Smooth muscle cell (in vitro differentiated cells): ENCODE measurements at regions not wholly inside any gene's neighbourhood (a gene's known extent, or its start where the extent isn't known, plus 50 kb on each side); places are given as distances from the start of the nearest gene placed in this dataset.

ENCODE experiments used
- DNase-seq: peaks from one replicate; lab custom pipeline; 2025; ENCODE audit not compliant: unreplicated experiment; lab: John Stamatoyannopoulos, UW
- H2AFZ ChIP-seq: fragments of 200-600 bp; sonication (generic); 2 replicates; pipeline ENCODE4 v1.6.0; 2016; ENCODE audit warnings: antibody characterized with exemption, low read depth, mild to moderate bottlenecking
- H3F3A ChIP-seq: fragments of 200-600 bp; sonication (generic); 2 replicates; pipeline ENCODE4 v1.6.0; 2017; ENCODE audit warnings: antibody characterized with exemption, low read depth
- H3K27ac ChIP-seq: fragments of 200-600 bp; sonication (generic); 2 replicates; pipeline ENCODE4 v1.5.1; 2016; ENCODE audit warnings: low read depth, mild to moderate bottlenecking
- H3K27me3 ChIP-seq: fragments of 200-600 bp; sonication (generic); 2 replicates; pipeline ENCODE4 v1.6.1; 2016; ENCODE audit warnings: low read depth, mild to moderate bottlenecking
- H3K36me3 ChIP-seq: fragments of 200-600 bp; sonication (generic); 2 replicates; pipeline ENCODE4 v1.5.1; 2016; ENCODE audit warnings: low read depth
- H3K4me1 ChIP-seq: fragments of 200-600 bp; sonication (generic); 2 replicates; pipeline ENCODE4 v1.5.1; 2016; ENCODE audit warnings: low read depth
- H3K4me2 ChIP-seq: fragments of 200-600 bp; sonication (generic); 2 replicates; pipeline ENCODE4 v1.6.0; 2016; ENCODE audit warnings: mild to moderate bottlenecking
- H3K4me3 ChIP-seq: fragments of 200-600 bp; sonication (generic); 2 replicates; pipeline ENCODE4 v1.5.1; 2016; ENCODE audit warnings: mild to moderate bottlenecking
- H3K79me2 ChIP-seq: fragments of 200-600 bp; sonication (generic); 2 replicates; pipeline ENCODE4 v1.6.0; 2016; ENCODE audit warnings: low read depth, mild to moderate bottlenecking
- H3K9ac ChIP-seq: fragments of 200-600 bp; sonication (generic); 2 replicates; pipeline ENCODE4 v1.6.0; 2016; ENCODE audit warnings: low read depth
- H3K9me3 ChIP-seq: fragments of 200-600 bp; sonication (generic); replicated peaks from 2 replicates; pipeline ENCODE4 v1.5.1; 2016; ENCODE audit warnings: low read depth
- H4K20me1 ChIP-seq: fragments of 200-600 bp; sonication (generic); 2 replicates; pipeline ENCODE4 v1.6.0; 2016; ENCODE audit warnings: low read depth
- WGBS: methylation state at CpG from one replicate; pipeline ENCODE4 v1.1.7; 2016; ENCODE audit warnings: low lambda C conversion rate; 5-methylcytosine and 5-hydroxymethylcytosine counted together
- TF ChIP-seq, protein P1 (sequence below): fragments of 200-600 bp; sonication (generic); IDR thresholded peaks from 2 replicates; pipeline ENCODE4 v1.5.1; 2017; ENCODE audit warnings: borderline replicate concordance, mild to moderate bottlenecking, antibody characterized with exemption; ENCODE audit not compliant: insufficient read depth, poor library complexity, severe bottlenecking

DNA sequence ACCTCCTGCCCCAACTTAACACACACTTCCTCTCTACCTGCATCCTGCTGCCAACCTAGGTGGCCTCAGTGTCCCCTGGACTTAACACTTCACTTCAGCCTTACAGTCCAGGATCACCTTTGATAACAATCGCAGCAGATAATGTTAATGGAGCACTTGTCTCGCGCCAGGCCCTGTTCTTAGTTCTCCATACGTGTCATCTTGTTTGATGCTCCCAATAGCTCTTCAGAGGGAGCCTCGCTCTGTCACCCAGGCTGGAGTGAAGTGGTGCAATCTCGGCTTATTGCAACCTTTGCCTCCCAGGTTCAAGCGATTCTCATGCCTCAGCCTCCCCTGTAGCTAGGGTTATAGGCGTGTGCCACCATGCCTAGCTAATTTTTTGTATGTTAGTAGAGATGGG, 62.7 kb upstream of the SHB start:
- Histone ChIP-seq H3K36me3 (no peaks in the 10 kb centered on the region), H2AFZ (no peak overlapping the region), H3K27me3 (peaks cover 21% of the 10 kb centered on the region), H3K9ac (no peak overlapping the region), H3K79me2 (no peaks in the 10 kb centered on the region), H4K20me1 (no peaks in the 10 kb centered on the region), H3K4me2 (no peak overlapping the region), H3K4me1 (no peaks in the 10 kb centered on the region), H3K9me3 (no peaks in the 10 kb centered on the region), H3K4me3 (no peak overlapping the region), H3F3A (no peaks in the 10 kb centered on the region), H3K27ac (no peak overlapping the region)
- 83% methylated on average over 8 of the region's 8 CpGs for WGBS
- TF ChIP-seq, protein P1, sequence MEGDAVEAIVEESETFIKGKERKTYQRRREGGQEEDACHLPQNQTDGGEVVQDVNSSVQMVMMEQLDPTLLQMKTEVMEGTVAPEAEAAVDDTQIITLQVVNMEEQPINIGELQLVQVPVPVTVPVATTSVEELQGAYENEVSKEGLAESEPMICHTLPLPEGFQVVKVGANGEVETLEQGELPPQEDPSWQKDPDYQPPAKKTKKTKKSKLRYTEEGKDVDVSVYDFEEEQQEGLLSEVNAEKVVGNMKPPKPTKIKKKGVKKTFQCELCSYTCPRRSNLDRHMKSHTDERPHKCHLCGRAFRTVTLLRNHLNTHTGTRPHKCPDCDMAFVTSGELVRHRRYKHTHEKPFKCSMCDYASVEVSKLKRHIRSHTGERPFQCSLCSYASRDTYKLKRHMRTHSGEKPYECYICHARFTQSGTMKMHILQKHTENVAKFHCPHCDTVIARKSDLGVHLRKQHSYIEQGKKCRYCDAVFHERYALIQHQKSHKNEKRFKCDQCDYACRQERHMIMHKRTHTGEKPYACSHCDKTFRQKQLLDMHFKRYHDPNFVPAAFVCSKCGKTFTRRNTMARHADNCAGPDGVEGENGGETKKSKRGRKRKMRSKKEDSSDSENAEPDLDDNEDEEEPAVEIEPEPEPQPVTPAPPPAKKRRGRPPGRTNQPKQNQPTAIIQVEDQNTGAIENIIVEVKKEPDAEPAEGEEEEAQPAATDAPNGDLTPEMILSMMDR = no peak
- no peak for DNase-seq

GRCh38 chr9:38130724-38131123, 61.7 kb upstream of the SHB start:
- Histone ChIP-seq H3K9ac (no peak overlapping the region), H3F3A (no peaks in the 10 kb centered on the region), H2AFZ (no peak overlapping the region), H3K27me3 (peaks cover 21% of the 10 kb centered on the region), H3K79me2 (no peaks in the 10 kb centered on the region), H3K4me2 (no peak overlapping the region), H3K4me1 (no peaks in the 10 kb centered on the region), H4K20me1 (no peaks in the 10 kb centered on the region), H3K36me3 (no peaks in the 10 kb centered on the region), H3K27ac (no peak overlapping the region), H3K4me3 (no peak overlapping the region), H3K9me3 (no peaks in the 10 kb centered on the region)
- no peak for DNase-seq
- WGBS = 89% methylated on average over 5 of the region's 5 CpGs
- TF ChIP-seq, protein P1 = no peak

GRCh38 chr9:38129366-38129765, 60.3 kb upstream of the SHB start:
- TF ChIP-seq, protein P1 = no peak
- no peaks in the 10 kb centered on the region for H3K79me2 ChIP-seq
- WGBS = 84% methylated on average over 6 of the region's 6 CpGs
- H2AFZ ChIP-seq = no peak overlapping the region
- H3K27me3 ChIP-seq = peaks cover 17% of the 10 kb centered on the region
- no peak overlapping the region for H3K27ac ChIP-seq
- H3K4me2 ChIP-seq = no peak overlapping the region
- no peaks in the 10 kb centered on the region for H3F3A ChIP-seq
- H4K20me1 ChIP-seq = no peaks in the 10 kb centered on the region
- H3K4me1 ChIP-seq = no peaks in the 10 kb centered on the region
- no peak for DNase-seq
- no peaks in the 10 kb centered on the region for H3K9me3 ChIP-seq
- H3K4me3 ChIP-seq = no peak overlapping the region
- H3K9ac ChIP-seq = no peak overlapping the region
- H3K36me3 ChIP-seq = no peaks in the 10 kb centered on the region

GRCh38 chr9:38128752-38129270, 59.8 kb upstream of the SHB start:
- H4K20me1 ChIP-seq = no peaks in the 10 kb centered on the region
- H3K27ac ChIP-seq = no peak overlapping the region
- DNase-seq = no peak
- H3K36me3 ChIP-seq = no peaks in the 10 kb centered on the region
- H2AFZ ChIP-seq = no peak overlapping the region
- peaks cover 16% of the 10 kb centered on the region for H3K27me3 ChIP-seq
- no peak overlapping the region for H3K4me3 ChIP-seq
- no peaks in the 10 kb centered on the region for H3K4me1 ChIP-seq
- H3K9me3 ChIP-seq = no peaks in the 10 kb centered on the region
- WGBS = 99% methylated on average over 5 of the region's 5 CpGs
- no peaks in the 10 kb centered on the region for H3F3A ChIP-seq
- TF ChIP-seq, protein P1 = no peak
- no peaks in the 10 kb centered on the region for H3K79me2 ChIP-seq
- no peak overlapping the region for H3K4me2 ChIP-seq
- H3K9ac ChIP-seq = no peak overlapping the region
